GM12878 (cell line): ENCODE measurements at regions not wholly inside any gene's neighbourhood (a gene's known extent, or its start where the extent isn't known, plus 50 kb on each side); places are given as distances from the start of the nearest gene placed in this dataset.

Experiments used
- CBFB ChIP-seq: IDR thresholded peaks from 2 replicates; pipeline ENCODE4 v1.6.1; 2016; ENCODE audit warnings: antibody characterized with exemption, low read depth
- CHD2 ChIP-seq: IDR thresholded peaks from 2 replicates; pipeline ENCODE4 v1.6.1; 2011; ENCODE audit warnings: low read depth, low read length, improper control_type of control experiment, borderline replicate concordance
- EP300 ChIP-seq, 2 experiments: fragments of 150-350 bp in 1 of 2; IDR thresholded peaks; 2 replicates each; pipeline ENCODE4 v1.6.1; 2011 to 2012; ENCODE audit warnings: low read depth in 2 of 2, low read length in 2 of 2, borderline replicate concordance in 1 of 2, improper control_type of control experiment in 1 of 2, inconsistent platforms in 1 of 2; ENCODE audit not compliant: control insufficient read depth in 1 of 2
- FOS ChIP-seq: IDR thresholded peaks from 3 replicates; pipeline ENCODE4 v1.6.1; 2011; ENCODE audit warnings: borderline replicate concordance; ENCODE audit not compliant: insufficient read length; ENCODE audit errors: extremely low read depth
- GATAD2B ChIP-seq: fragments of 450-650 bp; conservative IDR thresholded peaks from 2 replicates; pipeline ENCODE4 v1.6.1; 2017; ENCODE audit warnings: low read depth, mild to moderate bottlenecking, moderate library complexity
- HDGF ChIP-seq: fragments of 450-650 bp; IDR thresholded peaks from 2 replicates; pipeline ENCODE4 v1.6.1; 2016; ENCODE audit warnings: antibody characterized with exemption
- JUND ChIP-seq: IDR thresholded peaks from 2 replicates; pipeline ENCODE4 v1.6.1; 2012; ENCODE audit warnings: low read depth, mild to moderate bottlenecking, low read length, improper control_type of control experiment, moderate library complexity
- KLF5 ChIP-seq: fragments of 450-650 bp; IDR thresholded peaks from 2 replicates; pipeline ENCODE4 v1.6.1; 2014; ENCODE audit warnings: mild to moderate bottlenecking; ENCODE audit not compliant: partially characterized antibody
- MTA2 ChIP-seq: fragments of 450-650 bp; IDR thresholded peaks from 2 replicates; pipeline ENCODE4 v1.6.1; 2016; ENCODE audit warnings: low read depth, mild to moderate bottlenecking, moderate library complexity
- NKRF ChIP-seq: fragments of 450-650 bp; conservative IDR thresholded peaks from 2 replicates; pipeline ENCODE4 v1.6.1; 2017; ENCODE audit warnings: mild to moderate bottlenecking, moderate library complexity
- RELB ChIP-seq: fragments of 450-650 bp; IDR thresholded peaks from 2 replicates; pipeline ENCODE4 v1.6.1; 2017; ENCODE audit warnings: low read depth, mild to moderate bottlenecking, moderate library complexity
- RFX5 ChIP-seq: IDR thresholded peaks from 2 replicates; pipeline ENCODE4 v1.6.1; 2011; ENCODE audit warnings: low read depth, low read length, improper control_type of control experiment
- RUNX3 ChIP-seq: IDR thresholded peaks from 2 replicates; pipeline ENCODE4 v1.6.1; 2012; ENCODE audit warnings: low read length, inconsistent platforms
- SIN3A ChIP-seq: IDR thresholded peaks from 2 replicates; pipeline ENCODE4 v1.6.1; 2012; ENCODE audit warnings: low read depth, low read length, improper control_type of control experiment
- SMAD1 ChIP-seq: fragments of 450-650 bp; IDR thresholded peaks from 2 replicates; pipeline ENCODE4 v1.6.1; 2018; ENCODE audit warnings: mild to moderate bottlenecking, low read depth; ENCODE audit not compliant: partially characterized antibody
- SRF ChIP-seq, 2 experiments: IDR thresholded peaks; 2 replicates each; pipeline ENCODE4 v1.6.1; 2011; ENCODE audit warnings: low read depth in 2 of 2, low read length in 2 of 2, mild to moderate bottlenecking in 1 of 2, moderate library complexity in 1 of 2
- TBL1XR1 ChIP-seq: IDR thresholded peaks from 2 replicates; pipeline ENCODE4 v1.6.1; 2012; ENCODE audit warnings: low read depth, low read length, improper control_type of control experiment
- USF2 ChIP-seq: IDR thresholded peaks from 2 replicates; pipeline ENCODE4 v1.6.1; 2011; ENCODE audit warnings: low read depth, low read length, improper control_type of control experiment, borderline replicate concordance
- ZNF384 ChIP-seq: IDR thresholded peaks from 2 replicates; pipeline ENCODE4 v1.6.1; 2012; ENCODE audit warnings: low read depth, mild to moderate bottlenecking, low read length, improper control_type of control experiment, borderline replicate concordance
- TF ChIP-seq, protein P1 (sequence below): IDR thresholded peaks from 2 replicates; pipeline ENCODE4 v1.6.1; 2012; ENCODE audit warnings: low read depth, low read length, improper control_type of control experiment
- TF ChIP-seq, protein P2 (sequence below): fragments of 450-650 bp; IDR thresholded peaks from 2 replicates; pipeline ENCODE4 v1.6.1; 2016; ENCODE audit warnings: mild to moderate bottlenecking
- TF ChIP-seq, protein P3 (sequence below): IDR thresholded peaks from 2 replicates; pipeline ENCODE4 v1.6.1; 2011; ENCODE audit warnings: borderline replicate concordance, low read depth, mild to moderate bottlenecking, moderate library complexity, mixed read lengths, low read length; ENCODE audit not compliant: insufficient read depth; ENCODE audit errors: extremely low read length

GRCh38 chr17:77319211-77320043 lies 178.7 kb downstream of the SEC14L1 start (continued):
- TF ChIP-seq FOS: no peak
- peak; percentile 71; the same call in 1 of the 2 replicates for TF ChIP-seq RELB
- peak; percentile 61; the same call in 1 of the 2 replicates for TF ChIP-seq SIN3A
- TF ChIP-seq SMAD1: peak; percentile 45
- TF ChIP-seq RFX5: peak; percentile 95
- 0 out of 2 replicates have a peak, but pooled peaks have one; percentile 53 for TF ChIP-seq TBL1XR1
- TF ChIP-seq NKRF: 0 out of 2 replicates have a peak, but pooled peaks have one; percentile 13
- TF ChIP-seq RUNX3: peak; percentile 35; the same call in 1 of the 2 replicates
- TF ChIP-seq KLF5: no peak
- no peak for TF ChIP-seq ZNF384
- TF ChIP-seq CHD2: peak; percentile 58; the same call in 1 of the 2 replicates
- TF ChIP-seq HDGF: peak; percentile 45; the same call in 1 of the 2 replicates
- TF ChIP-seq MTA2: peak; percentile 69; the same call in 1 of the 2 replicates
- TF ChIP-seq JUND: no peak
- peak in 1 of 2 experiments; percentile 46; a peak in 1 of 4 replicates for TF ChIP-seq EP300 (IDR thresholded peaks at IDR 0.05; ENCODE audit: borderline replicate concordance in 1 of 2, control insufficient read depth in 1 of 2, low read depth in 2 of 2, low read length in 2 of 2)
- TF ChIP-seq, protein P1, sequence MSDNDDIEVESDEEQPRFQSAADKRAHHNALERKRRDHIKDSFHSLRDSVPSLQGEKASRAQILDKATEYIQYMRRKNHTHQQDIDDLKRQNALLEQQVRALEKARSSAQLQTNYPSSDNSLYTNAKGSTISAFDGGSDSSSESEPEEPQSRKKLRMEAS: peak; percentile 80
- TF ChIP-seq, protein P2, sequence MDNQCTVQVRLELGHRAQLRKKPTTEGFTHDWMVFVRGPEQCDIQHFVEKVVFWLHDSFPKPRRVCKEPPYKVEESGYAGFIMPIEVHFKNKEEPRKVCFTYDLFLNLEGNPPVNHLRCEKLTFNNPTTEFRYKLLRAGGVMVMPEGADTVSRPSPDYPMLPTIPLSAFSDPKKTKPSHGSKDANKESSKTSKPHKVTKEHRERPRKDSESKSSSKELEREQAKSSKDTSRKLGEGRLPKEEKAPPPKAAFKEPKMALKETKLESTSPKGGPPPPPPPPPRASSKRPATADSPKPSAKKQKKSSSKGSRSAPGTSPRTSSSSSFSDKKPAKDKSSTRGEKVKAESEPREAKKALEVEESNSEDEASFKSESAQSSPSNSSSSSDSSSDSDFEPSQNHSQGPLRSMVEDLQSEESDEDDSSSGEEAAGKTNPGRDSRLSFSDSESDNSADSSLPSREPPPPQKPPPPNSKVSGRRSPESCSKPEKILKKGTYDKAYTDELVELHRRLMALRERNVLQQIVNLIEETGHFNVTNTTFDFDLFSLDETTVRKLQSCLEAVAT: peak; percentile 95
- TF ChIP-seq GATAD2B: peak; percentile 82; the same call in 1 of the 2 replicates
- TF ChIP-seq, protein P3, sequence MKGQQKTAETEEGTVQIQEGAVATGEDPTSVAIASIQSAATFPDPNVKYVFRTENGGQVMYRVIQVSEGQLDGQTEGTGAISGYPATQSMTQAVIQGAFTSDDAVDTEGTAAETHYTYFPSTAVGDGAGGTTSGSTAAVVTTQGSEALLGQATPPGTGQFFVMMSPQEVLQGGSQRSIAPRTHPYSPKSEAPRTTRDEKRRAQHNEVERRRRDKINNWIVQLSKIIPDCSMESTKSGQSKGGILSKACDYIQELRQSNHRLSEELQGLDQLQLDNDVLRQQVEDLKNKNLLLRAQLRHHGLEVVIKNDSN: no peak
- no peak for TF ChIP-seq USF2
- TF ChIP-seq CBFB: peak; percentile 40; the same call in 1 of the 2 replicates
- no peak for TF ChIP-seq SRF (IDR thresholded peaks at IDR 0.05; ENCODE audit: low read depth in 2 of 2, low read length in 2 of 2)
